ACC112 (cell line): ENCODE measurements at regions not wholly inside any gene's neighbourhood (a gene's known extent, or its start where the extent isn't known, plus 50 kb on each side); places are given as distances from the start of the nearest gene placed in this dataset.
"Not testable (repeated sequence)": the region's sequence is repeated elsewhere in the genome, so short reads cannot be mapped to it uniquely, and the experiment has no call there.

Experiments used
- H2AFZ ChIP-seq: fragments of 200-600 bp; sonication (generic); one replicate; pipeline ENCODE4 v1.6.0; 2017; ENCODE audit warnings: antibody characterized with exemption, low read length; ENCODE audit not compliant: unreplicated experiment
- H3K27ac ChIP-seq: fragments of 200-600 bp; sonication (generic); 2 replicates; pipeline ENCODE4 v1.5.1; 2014; ENCODE audit warnings: low read depth, mild to moderate bottlenecking, antibody characterized with exemption, low read length, moderate library complexity
- H3K27me3 ChIP-seq: fragments of 200-600 bp; sonication (generic); 2 replicates; pipeline ENCODE4 v1.6.1; 2014; ENCODE audit warnings: mild to moderate bottlenecking, antibody characterized with exemption, low read length, moderate library complexity, mixed read lengths; ENCODE audit not compliant: insufficient read depth
- H3K36me3 ChIP-seq: fragments of 200-600 bp; sonication (generic); 2 replicates; pipeline ENCODE4 v1.6.1; 2016; ENCODE audit warnings: mild to moderate bottlenecking, antibody characterized with exemption, low read length, moderate library complexity, mixed read lengths; ENCODE audit not compliant: insufficient read depth
- H3K4me1 ChIP-seq: fragments of 200-600 bp; sonication (generic); one replicate; pipeline ENCODE4 v1.6.1; 2016; ENCODE audit warnings: low read length, mixed read lengths; ENCODE audit not compliant: insufficient read depth, unreplicated experiment, control insufficient read depth
- H3K4me3 ChIP-seq: fragments of 200-600 bp; sonication (generic); 2 replicates; pipeline ENCODE4 v1.5.1; 2014; ENCODE audit warnings: mild to moderate bottlenecking, low read depth, low read length
- H3K79me2 ChIP-seq: fragments of 200-600 bp; sonication (generic); one replicate; pipeline ENCODE4 v1.6.0; 2016; ENCODE audit warnings: low read length; ENCODE audit not compliant: control insufficient read depth, unreplicated experiment, insufficient read depth

DNA sequence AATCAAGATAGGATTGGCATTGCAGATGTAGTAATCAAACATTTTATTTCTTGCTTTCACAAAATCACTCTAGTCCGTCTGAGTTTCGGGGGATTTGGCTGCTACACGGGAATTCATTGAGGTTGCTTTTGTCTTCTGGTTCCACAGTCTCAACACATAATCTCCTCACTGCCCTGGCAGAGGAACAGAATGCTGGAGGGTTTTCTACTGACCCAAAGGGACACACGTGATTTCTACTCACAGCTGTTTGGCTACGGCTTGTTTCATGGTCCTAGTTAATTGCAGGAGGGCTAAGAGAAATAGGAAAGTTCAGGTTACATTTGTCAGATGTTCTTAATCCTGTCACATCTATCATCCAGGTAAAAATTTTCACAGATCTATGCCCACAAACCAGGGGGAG is 1811.6 kb downstream of the ARAP2 start:
- no peak overlapping the region for H2AFZ ChIP-seq
- H3K27ac ChIP-seq, result no peak overlapping the region

DNA sequence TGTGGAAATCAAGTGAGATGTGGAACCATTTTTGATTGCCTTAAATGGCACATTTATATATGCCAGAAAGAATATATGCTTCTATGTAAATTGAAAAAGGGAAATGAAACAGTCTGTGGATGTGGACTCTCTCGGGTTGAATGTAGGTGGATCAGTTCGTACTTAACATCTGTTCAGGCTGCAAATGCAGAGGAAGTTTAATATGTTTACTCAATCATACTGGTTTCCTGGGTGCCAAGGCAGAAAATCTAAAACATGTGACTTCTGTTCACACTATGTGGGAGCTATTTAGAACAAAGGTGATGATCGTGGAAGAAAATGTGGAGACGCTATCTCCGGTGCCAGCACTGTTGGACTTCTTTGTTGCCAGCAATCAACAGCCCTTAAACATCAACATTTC is 1809.9 kb downstream of the ARAP2 start:
- not testable (repeated sequence) for H2AFZ ChIP-seq, H3K79me2 ChIP-seq, H3K4me1 ChIP-seq, H3K27ac ChIP-seq, H3K36me3 ChIP-seq, H3K4me3 ChIP-seq, H3K27me3 ChIP-seq

More for the DNA sequence above, 1811.6 kb downstream of the ARAP2 start:
- H3K4me1 ChIP-seq, result no peaks in the 10 kb centered on the region
- H3K4me3 ChIP-seq, result no peak overlapping the region
- H3K36me3 ChIP-seq, result no peaks in the 10 kb centered on the region
- no peaks in the 10 kb centered on the region for H3K27me3 ChIP-seq
- no peaks in the 10 kb centered on the region for H3K79me2 ChIP-seq

DNA sequence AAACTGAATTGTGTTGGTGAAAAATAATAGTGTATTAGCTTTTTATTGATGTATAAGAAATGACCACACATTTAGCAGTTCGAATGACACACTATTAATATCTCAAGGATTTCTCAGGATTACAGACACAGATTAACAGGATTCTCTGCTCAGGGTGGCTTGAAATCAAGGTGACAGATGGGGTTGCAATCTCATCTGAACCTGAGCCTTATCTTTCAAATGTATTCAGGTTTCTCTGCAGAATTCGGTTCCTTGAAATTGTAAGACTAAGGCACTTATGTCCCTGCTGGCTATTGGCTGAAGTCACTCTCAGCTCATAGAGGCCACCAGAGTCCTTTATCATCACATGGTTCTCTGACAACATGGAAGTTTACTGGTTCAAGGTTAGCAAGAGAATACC is 1780.1 kb downstream of the ARAP2 start:
- Histone ChIP-seq H2AFZ (no peak overlapping the region), H3K4me1 (no peaks in the 10 kb centered on the region), H3K27ac (no peak overlapping the region), H3K4me3 (no peak overlapping the region), H3K79me2 (no peaks in the 10 kb centered on the region), H3K36me3 (no peaks in the 10 kb centered on the region), H3K27me3 (no peaks in the 10 kb centered on the region)

DNA sequence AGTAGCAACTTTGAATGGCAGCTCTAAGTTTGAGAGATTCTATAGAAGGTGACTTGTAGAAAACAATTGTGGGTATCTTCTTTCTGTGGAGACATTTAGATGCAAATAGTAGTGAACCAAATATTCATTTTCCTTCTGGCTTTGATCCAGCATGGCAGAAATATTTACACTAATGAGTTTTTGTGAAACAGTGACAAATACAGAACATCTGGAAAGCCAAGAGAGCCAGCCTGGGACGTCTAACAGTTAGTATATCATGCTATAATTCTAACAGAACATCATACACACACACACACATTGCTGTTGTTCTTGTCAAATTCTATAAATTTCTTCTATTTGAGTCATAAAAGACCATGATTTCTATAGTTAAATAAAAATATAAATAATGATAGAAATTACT is 1777.9 kb downstream of the ARAP2 start:
- Histone ChIP-seq H2AFZ (no peak overlapping the region), H3K27ac (no peak overlapping the region), H3K4me1 (no peaks in the 10 kb centered on the region), H3K36me3 (no peaks in the 10 kb centered on the region), H3K79me2 (no peaks in the 10 kb centered on the region), H3K27me3 (no peaks in the 10 kb centered on the region), H3K4me3 (no peak overlapping the region)

DNA sequence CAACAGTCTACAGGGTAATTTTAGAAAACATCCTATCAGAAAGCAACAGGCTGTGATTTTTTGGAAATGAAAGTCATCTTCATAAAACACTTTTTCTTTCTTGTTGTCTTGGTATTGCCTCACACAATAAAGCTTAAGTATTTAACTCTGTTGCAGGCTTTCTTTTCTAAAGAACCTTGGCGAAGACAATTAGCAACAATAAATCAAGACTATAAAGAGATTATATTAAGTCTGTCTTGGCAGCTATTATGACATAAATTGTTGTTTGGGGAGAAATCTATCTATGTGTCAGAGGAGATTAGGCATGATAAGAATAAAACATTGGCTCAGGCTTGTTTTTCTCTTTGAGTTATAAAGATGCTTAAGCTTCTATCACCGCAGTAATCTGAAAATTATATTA is 1774.8 kb downstream of the ARAP2 start:
- Histone ChIP-seq H3K36me3 (no peaks in the 10 kb centered on the region), H2AFZ (no peak overlapping the region), H3K27ac (no peak overlapping the region)

DNA sequence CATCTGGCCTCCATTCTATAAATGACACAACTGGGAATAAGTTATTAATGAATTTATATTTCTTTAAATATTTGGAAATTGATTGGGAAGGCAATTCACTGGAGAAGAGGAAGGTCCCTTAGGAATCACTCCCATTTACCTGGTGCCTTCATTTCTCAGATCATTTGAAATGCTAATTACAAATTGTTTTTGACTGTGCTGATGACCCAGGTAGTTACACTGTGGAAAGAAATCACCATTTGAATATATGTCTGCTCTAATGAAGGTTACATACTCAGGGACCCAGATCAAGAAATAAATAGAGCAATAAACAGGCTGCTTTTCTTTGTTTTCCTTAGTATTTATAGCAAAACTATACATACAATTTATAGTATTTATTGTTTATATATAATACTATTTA is 1759.1 kb downstream of the ARAP2 start:
- no peaks in the 10 kb centered on the region for H3K4me1 ChIP-seq
- H3K4me3 ChIP-seq, result no peak overlapping the region
- H3K27ac ChIP-seq, result no peak overlapping the region
- no peaks in the 10 kb centered on the region for H3K27me3 ChIP-seq
- no peaks in the 10 kb centered on the region for H3K36me3 ChIP-seq
- H2AFZ ChIP-seq, result no peak overlapping the region
- H3K79me2 ChIP-seq, result no peaks in the 10 kb centered on the region

More for the DNA sequence above, 1774.8 kb downstream of the ARAP2 start:
- Histone ChIP-seq H3K27me3 (no peaks in the 10 kb centered on the region), H3K4me3 (no peak overlapping the region), H3K4me1 (no peaks in the 10 kb centered on the region), H3K79me2 (no peaks in the 10 kb centered on the region)

DNA sequence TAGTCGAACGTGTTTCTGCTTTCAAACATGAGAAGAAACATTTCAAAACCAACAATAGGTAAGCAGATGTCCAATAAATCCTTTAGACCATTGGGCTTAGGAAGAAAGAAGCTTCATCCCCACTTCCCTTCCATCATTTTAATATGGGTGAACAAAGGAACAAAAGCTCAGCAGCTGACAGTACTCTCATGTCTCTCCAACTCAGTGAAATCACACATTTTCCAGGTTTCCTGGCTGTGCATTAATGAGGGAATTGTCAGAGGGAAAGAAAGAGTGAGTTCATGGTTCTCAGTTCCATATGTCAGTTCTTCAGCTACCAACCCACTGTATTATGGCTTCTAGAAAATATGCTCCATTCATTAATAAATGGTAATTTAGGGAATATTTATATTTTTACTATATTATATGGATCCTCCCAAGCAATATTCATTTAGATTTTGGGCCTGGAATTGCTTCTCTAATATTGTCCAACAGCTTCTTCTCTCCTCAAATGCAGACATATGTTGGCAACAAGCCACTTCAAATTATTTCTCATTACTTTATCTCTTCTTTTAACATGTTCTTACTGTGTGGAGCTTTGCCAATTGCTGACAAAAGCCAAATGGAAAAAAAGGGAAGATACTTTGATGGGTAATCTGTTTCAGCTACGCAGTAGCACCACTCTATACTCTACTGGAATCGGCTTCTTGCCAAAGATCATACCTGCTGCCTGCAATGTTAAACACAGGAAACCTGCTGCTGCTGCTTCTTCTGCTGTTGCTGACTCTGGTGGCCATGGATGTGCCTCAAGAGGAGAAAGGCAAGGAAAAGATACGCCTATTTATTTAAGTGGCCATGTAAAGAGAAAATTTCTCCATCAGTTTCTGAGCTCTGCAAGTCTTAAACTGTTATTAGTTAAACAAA is 1757.6 kb downstream of the ARAP2 start:
- H3K4me3 ChIP-seq, result no peak overlapping the region
- H3K27me3 ChIP-seq, result no peaks in the 10 kb centered on the region
- H2AFZ ChIP-seq, result no peak overlapping the region
- H3K27ac ChIP-seq, result no peak overlapping the region
- H3K4me1 ChIP-seq, result no peaks in the 10 kb centered on the region
- H3K36me3 ChIP-seq, result no peaks in the 10 kb centered on the region
- H3K79me2 ChIP-seq, result no peaks in the 10 kb centered on the region

DNA sequence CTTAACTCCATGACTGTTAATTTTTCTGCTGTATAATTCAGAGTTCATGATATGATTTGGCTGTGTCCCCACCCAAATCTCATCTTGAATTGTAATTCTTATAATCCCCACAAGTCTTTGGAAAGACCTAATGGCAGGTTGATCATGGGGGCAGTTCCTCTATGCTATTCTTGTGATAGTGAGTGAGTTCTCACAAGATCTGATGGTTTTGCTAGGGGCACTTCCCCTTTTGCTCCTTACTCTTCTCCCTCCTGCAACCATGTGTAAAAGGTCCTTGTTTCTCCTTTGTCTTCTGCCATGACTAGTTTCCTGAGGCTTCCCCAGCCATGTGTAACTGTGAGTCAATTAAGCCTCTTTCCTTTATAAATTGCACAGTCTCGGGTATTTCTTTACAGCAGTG is 1751.9 kb downstream of the ARAP2 start:
- Histone ChIP-seq H3K36me3 (no peaks in the 10 kb centered on the region), H2AFZ (no peak overlapping the region), H3K27me3 (no peaks in the 10 kb centered on the region), H3K4me1 (no peaks in the 10 kb centered on the region), H3K27ac (no peak overlapping the region), H3K79me2 (no peaks in the 10 kb centered on the region), H3K4me3 (no peak overlapping the region)

DNA sequence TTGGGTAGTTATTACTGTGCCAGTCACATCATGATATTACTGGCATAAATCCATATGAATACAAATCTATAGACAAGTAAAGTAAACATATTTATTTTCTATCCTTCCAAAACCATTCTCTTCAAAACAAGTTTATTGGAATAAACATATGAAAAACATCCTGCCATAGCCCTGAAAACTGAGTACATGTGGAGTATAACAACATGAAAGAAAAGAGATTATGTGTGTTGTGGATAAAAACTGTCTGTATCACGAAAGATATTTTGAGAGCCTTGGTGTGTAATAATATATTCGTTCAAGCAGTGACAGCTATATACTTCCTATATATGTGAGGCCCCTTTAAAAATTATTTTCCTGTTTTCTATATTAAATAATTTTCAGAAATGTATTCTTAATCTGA is 1742.2 kb downstream of the ARAP2 start:
- Histone ChIP-seq H3K79me2 (no peaks in the 10 kb centered on the region), H3K27me3 (no peaks in the 10 kb centered on the region), H3K27ac (no peak overlapping the region), H2AFZ (no peak overlapping the region), H3K4me3 (no peak overlapping the region), H3K4me1 (no peaks in the 10 kb centered on the region), H3K36me3 (no peaks in the 10 kb centered on the region)

DNA sequence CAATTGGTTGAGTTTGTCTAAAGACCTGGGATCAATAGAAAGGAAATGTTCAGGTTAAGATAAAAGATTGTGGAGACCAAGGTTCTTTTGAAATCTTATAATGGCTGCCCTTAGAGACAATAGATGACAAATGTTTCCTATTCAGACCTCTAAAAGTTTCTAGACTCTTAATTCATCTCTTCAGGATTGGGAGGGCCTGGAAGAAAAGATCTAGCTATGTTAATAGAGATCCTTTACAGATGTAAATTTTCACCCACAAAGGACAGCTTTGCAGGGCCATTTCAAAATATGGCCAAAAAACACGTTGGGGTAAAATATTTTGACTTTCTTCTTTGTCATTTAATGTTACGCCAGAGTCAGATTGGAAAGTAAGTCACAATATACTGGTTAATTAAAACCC is 1739.6 kb downstream of the ARAP2 start:
- H2AFZ ChIP-seq, H3K4me1 ChIP-seq, H3K27ac ChIP-seq, H3K4me3 ChIP-seq, H3K79me2 ChIP-seq, H3K36me3 ChIP-seq, H3K27me3 ChIP-seq: not testable (repeated sequence)

DNA sequence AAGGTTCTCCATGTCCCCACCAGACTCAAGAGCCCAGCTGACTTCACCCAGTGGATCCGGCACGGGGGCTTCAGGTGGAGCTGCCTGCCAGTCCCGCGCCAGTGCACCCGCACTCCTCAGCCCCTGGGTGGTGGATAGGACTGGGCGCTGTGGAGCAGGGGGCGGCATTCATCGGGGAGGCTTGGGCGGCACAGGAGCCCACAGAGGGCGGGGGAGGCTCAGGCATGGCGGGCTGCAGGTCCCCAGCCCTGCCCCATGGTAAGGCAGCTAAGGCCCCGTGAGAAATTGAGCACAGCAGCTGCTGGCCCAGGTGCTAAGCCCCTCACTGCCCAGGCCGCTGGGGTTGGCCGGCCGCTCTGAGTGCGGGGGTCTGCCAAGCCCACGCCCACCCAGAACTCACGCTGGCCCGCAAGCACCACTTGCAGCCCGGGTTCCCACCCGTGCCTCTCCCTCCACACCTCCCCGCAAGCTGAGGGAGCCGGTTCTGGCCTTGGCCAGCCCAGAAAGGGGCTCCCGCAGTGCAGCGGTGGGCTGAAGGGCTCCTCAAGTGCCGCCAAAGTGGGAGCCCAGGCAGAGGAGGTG is 1737.7 kb downstream of the ARAP2 start:
- not testable (repeated sequence) for H3K79me2 ChIP-seq, H2AFZ ChIP-seq, H3K27ac ChIP-seq, H3K27me3 ChIP-seq, H3K36me3 ChIP-seq, H3K4me1 ChIP-seq, H3K4me3 ChIP-seq
